Hepatocyte (in vitro differentiated cells): ENCODE measurements at regions not wholly inside any gene's neighbourhood (a gene's known extent, or its start where the extent isn't known, plus 50 kb on each side); places are given as distances from the start of the nearest gene placed in this dataset.

Experiments used
- DNase-seq: peaks from one replicate; pipeline ENCODE4 v3.0.0-alpha.2; 2016; ENCODE audit warnings: low spot score
- H2AFZ ChIP-seq: fragments of 200-600 bp; sonication (generic); 2 replicates; pipeline ENCODE4 v1.6.0; 2016; ENCODE audit warnings: antibody characterized with exemption, mild to moderate bottlenecking
- H3K27ac ChIP-seq: fragments of 200-600 bp; sonication (generic); 2 replicates; pipeline ENCODE4 v1.5.1; 2016; ENCODE audit warnings: mild to moderate bottlenecking
- H3K27me3 ChIP-seq: fragments of 200-600 bp; sonication (generic); 2 replicates; pipeline ENCODE4 v1.6.1; 2016
- H3K36me3 ChIP-seq: fragments of 200-600 bp; sonication (generic); replicated peaks from 2 replicates; pipeline ENCODE4 v1.5.1; 2016; ENCODE audit warnings: low read depth; ENCODE audit not compliant: insufficient read depth
- H3K4me1 ChIP-seq: fragments of 200-600 bp; sonication (generic); 2 replicates; pipeline ENCODE4 v1.5.1; 2016; ENCODE audit warnings: mild to moderate bottlenecking, moderate library complexity; ENCODE audit not compliant: insufficient read depth
- H3K4me2 ChIP-seq: fragments of 200-600 bp; sonication (generic); 2 replicates; pipeline ENCODE4 v1.6.0; 2016
- H3K4me3 ChIP-seq: fragments of 200-600 bp; sonication (generic); 2 replicates; pipeline ENCODE4 v1.5.1; 2016; ENCODE audit warnings: mild to moderate bottlenecking
- H3K79me2 ChIP-seq: fragments of 200-600 bp; sonication (generic); 2 replicates; pipeline ENCODE4 v1.6.0; 2017; ENCODE audit warnings: mild to moderate bottlenecking
- H3K9me2 ChIP-seq: fragments of 200-600 bp; sonication (generic); replicated peaks from 2 replicates; pipeline ENCODE4 v1.6.0; 2017; ENCODE audit warnings: mild to moderate bottlenecking; ENCODE audit not compliant: insufficient read depth
- H3K9me3 ChIP-seq: fragments of 200-600 bp; sonication (generic); 2 replicates; pipeline ENCODE4 v1.5.1; 2016; ENCODE audit warnings: low read depth, mild to moderate bottlenecking
- H4K20me1 ChIP-seq: fragments of 200-600 bp; sonication (generic); 2 replicates; pipeline ENCODE4 v1.6.0; 2016; ENCODE audit warnings: mild to moderate bottlenecking; ENCODE audit not compliant: insufficient read depth, poor library complexity, severe bottlenecking
- EZH2 ChIP-seq: fragments of 200-600 bp; sonication (generic); IDR thresholded peaks from 2 replicates; pipeline ENCODE4 v1.6.1; 2016; ENCODE audit warnings: antibody characterized with exemption, mild to moderate bottlenecking, borderline replicate concordance
- EZH2phosphoT487 ChIP-seq: fragments of 200-600 bp; sonication (generic); IDR thresholded peaks from one replicate; pipeline ENCODE4 v1.6.1; 2018; ENCODE audit warnings: antibody characterized with exemption, mild to moderate bottlenecking, low read depth, moderate library complexity; ENCODE audit not compliant: unreplicated experiment, severe bottlenecking
- WGBS: methylation state at CpG from one replicate; pipeline ENCODE4 v1.1.6; 2016; ENCODE audit warnings: low lambda C conversion rate; ENCODE audit errors: missing lambda C conversion rate; 5-methylcytosine and 5-hydroxymethylcytosine counted together
- TF ChIP-seq, protein P1 (sequence below): fragments of 200-600 bp; sonication (generic); IDR thresholded peaks from 2 replicates; pipeline ENCODE4 v1.5.1; 2016; ENCODE audit warnings: antibody characterized with exemption, mild to moderate bottlenecking; ENCODE audit not compliant: poor library complexity

DNA sequence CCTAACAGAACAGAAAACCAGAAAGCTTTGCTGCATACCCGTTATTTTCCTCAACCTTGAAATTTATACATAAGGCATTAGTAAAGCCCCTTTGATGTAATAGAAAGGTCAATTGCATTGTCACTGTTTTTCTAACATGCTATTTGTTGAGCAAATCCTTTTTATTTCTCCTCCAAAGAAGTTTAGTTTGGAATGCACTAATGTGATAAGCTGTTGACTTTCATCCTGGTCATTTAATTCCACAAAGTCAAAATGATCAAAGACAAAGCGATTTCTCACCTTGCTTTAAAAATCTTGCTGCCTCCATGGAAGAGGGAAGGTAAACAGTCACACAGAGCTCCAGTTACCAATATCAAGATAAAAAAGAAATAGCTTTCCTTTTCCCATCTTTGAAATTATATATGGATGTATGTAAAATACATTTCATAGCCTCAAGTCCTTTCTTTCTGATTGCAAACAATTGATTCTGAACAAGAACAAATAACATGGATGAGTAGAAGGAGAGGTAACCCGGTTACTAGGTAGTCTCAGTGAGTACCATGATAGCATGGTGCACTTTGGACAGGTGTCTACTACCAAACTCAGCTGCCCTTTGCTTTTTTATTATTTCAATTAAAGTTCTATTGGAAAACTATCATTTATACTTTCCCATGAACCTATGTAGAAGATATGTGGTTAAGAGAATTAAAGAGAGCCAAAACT lies 452.7 kb downstream of the STK39 start:
- Histone ChIP-seq H3K36me3 (no peaks in the 10 kb centered on the region), H3K27ac (no peak overlapping the region), H3K27me3 (no peaks in the 10 kb centered on the region), H3K4me3 (no peak overlapping the region), H3K9me3 (no peaks in the 10 kb centered on the region), H3K4me1 (no peaks in the 10 kb centered on the region), H3K79me2 (no peaks in the 10 kb centered on the region), H3K4me2 (no peak overlapping the region), H4K20me1 (no peaks in the 10 kb centered on the region), H2AFZ (no peak overlapping the region), H3K9me2 (no peaks in the 10 kb centered on the region)
- 35% methylated on average over 3 of the region's 3 CpGs for WGBS
- no peak for TF ChIP-seq EZH2phosphoT487
- TF ChIP-seq, protein P1, sequence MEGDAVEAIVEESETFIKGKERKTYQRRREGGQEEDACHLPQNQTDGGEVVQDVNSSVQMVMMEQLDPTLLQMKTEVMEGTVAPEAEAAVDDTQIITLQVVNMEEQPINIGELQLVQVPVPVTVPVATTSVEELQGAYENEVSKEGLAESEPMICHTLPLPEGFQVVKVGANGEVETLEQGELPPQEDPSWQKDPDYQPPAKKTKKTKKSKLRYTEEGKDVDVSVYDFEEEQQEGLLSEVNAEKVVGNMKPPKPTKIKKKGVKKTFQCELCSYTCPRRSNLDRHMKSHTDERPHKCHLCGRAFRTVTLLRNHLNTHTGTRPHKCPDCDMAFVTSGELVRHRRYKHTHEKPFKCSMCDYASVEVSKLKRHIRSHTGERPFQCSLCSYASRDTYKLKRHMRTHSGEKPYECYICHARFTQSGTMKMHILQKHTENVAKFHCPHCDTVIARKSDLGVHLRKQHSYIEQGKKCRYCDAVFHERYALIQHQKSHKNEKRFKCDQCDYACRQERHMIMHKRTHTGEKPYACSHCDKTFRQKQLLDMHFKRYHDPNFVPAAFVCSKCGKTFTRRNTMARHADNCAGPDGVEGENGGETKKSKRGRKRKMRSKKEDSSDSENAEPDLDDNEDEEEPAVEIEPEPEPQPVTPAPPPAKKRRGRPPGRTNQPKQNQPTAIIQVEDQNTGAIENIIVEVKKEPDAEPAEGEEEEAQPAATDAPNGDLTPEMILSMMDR = no peak
- no peak for TF ChIP-seq EZH2
- DNase-seq = no peak

DNA sequence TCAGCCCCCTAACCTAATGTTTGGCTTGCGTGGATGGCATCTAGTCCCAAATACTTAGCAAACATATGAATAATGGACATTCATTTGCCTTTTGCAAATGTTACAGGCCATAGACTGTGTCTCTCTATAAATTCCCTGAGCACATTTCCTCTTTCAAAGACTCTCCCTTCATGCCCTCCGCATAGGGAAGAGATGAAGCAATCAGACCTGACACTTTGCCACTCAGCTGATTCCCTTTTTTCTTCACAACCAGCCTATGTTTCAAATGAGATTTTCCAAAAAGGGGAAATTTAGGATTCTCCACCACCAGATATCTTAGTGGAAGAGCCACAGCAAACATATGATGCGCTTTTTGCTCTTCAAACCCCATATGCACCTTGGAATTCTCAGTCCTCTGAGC lies 453.7 kb downstream of the STK39 start:
- H3K4me3 ChIP-seq = no peak overlapping the region
- no peak overlapping the region for H3K27ac ChIP-seq
- H3K9me3 ChIP-seq = no peaks in the 10 kb centered on the region
- no peaks in the 10 kb centered on the region for H3K9me2 ChIP-seq
- TF ChIP-seq EZH2 = no peak
- no peak for TF ChIP-seq EZH2phosphoT487
- TF ChIP-seq, protein P1 = no peak
- no peaks in the 10 kb centered on the region for H3K4me1 ChIP-seq
- no peak overlapping the region for H3K4me2 ChIP-seq
- H3K27me3 ChIP-seq = no peaks in the 10 kb centered on the region
- DNase-seq = no peak
- WGBS = 83% methylated on average over 3 of the region's 3 CpGs
- H3K36me3 ChIP-seq = no peaks in the 10 kb centered on the region
- H3K79me2 ChIP-seq = no peaks in the 10 kb centered on the region
- no peaks in the 10 kb centered on the region for H4K20me1 ChIP-seq
- H2AFZ ChIP-seq = no peak overlapping the region

DNA sequence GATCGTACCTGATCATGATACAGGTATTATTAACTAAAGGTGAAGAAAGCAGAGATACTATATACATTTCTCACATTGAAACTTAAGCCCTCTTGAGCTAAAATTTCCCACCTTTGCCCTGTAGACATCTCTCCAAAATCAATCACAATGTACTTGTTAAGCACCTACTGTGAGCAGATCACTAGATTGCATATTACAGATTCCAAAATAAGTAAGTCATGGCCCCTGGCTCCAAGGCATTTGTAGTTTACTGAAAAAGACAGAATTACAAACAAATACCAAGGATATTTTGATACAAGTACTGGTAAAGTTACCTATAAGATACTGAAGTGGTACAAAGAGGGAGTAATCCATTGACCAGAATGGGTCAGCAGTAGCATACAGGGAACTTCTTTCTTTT lies 455.3 kb downstream of the STK39 start:
- Histone ChIP-seq H3K9me2 (no peaks in the 10 kb centered on the region), H3K4me2 (no peak overlapping the region), H3K79me2 (no peaks in the 10 kb centered on the region), H2AFZ (no peak overlapping the region), H3K9me3 (no peaks in the 10 kb centered on the region), H3K36me3 (no peaks in the 10 kb centered on the region), H3K27ac (no peak overlapping the region), H3K27me3 (no peaks in the 10 kb centered on the region), H3K4me3 (no peak overlapping the region), H3K4me1 (peaks cover 3% of the 10 kb centered on the region), H4K20me1 (no peaks in the 10 kb centered on the region)
- DNase-seq = no peak
- TF ChIP-seq EZH2phosphoT487 = no peak
- no peak for TF ChIP-seq EZH2
- TF ChIP-seq, protein P1 = no peak
- 100% methylated on average over 1 of the region's 1 CpG for WGBS
